ENCODE measurements at regions not wholly inside any gene's neighbourhood (a gene's known extent, or its start where the extent isn't known, plus 50 kb on each side); places are given as distances from the start of the nearest gene placed in this dataset.

- Histone ChIP-seq H3K79me2 (ENCODE audit: low read length) (no peaks in the 10 kb centered on the region), H3K27ac (ENCODE audit: low read length) (no peak overlapping the region), H3K4me3 (ENCODE audit: low read length) (no peak overlapping the region), H3K9me3 (replicated peaks; ENCODE audit: insufficient read depth, low read length) (no peaks in the 10 kb centered on the region), H2AFZ (ENCODE audit: low read length) (no peak overlapping the region), H3K4me2 (ENCODE audit: low read depth, low read length) (no peak overlapping the region), H4K20me1 (ENCODE audit: insufficient read depth, low read length) (no peaks in the 10 kb centered on the region), H3K4me1 (ENCODE audit: low read length) (no peaks in the 10 kb centered on the region), H3K27me3 (replicated peaks; ENCODE audit: insufficient read depth, low read length) (no peaks in the 10 kb centered on the region), H3K9me2 (replicated peaks; ENCODE audit: insufficient read depth, low read length) (no peaks in the 10 kb centered on the region), H3K9ac (ENCODE audit: low read length) (no peak overlapping the region), H3F3A (ENCODE audit: insufficient read depth, low read length) (no peaks in the 10 kb centered on the region), H3K36me3 (replicated peaks; ENCODE audit: insufficient read depth, low read length) (no peaks in the 10 kb centered on the region)
- TF ChIP-seq EZH2phosphoT487 (IDR thresholded peaks at IDR 0.05; ENCODE audit: low read length) = no peak
- TF ChIP-seq CTCF (IDR thresholded peaks at IDR 0.05; ENCODE audit: low read length) = no peak
- no peak for TF ChIP-seq EZH2 (optimal IDR thresholded peaks at IDR 0.05; ENCODE audit: low read depth, low read length)
- no peak for DNase-seq
Observed at GRCh38 chr18:61216051-61216450, 117.2 kb upstream of the CDH20 start.

DNA sequence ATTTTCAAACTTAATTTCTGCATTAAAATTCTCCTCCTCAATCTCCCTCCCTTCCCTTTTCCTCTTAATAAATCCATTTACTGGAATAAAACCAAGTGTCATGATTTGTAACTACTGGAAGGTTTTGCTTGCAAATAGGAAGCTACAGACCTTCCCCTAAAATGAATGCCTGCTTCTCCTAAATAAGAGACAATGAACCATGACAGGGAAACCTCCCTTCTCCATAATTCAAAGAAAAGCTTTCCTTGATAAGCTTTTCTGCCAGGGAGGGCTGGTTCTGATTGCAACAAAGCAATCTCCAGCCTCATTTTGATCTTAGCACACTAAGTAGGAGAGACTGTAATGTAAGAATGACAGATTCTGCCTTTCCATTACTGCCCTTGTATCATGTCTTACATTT is 111.0 kb upstream of the CDH20 start:
- H3K9ac ChIP-seq (ENCODE audit: low read length) = no peak overlapping the region
- no peaks in the 10 kb centered on the region for H3K36me3 ChIP-seq (replicated peaks; ENCODE audit: insufficient read depth, low read length)
- no peaks in the 10 kb centered on the region for H3K79me2 ChIP-seq (ENCODE audit: low read length)
- H3K27ac ChIP-seq (ENCODE audit: low read length) = no peak overlapping the region
- TF ChIP-seq CTCF (IDR thresholded peaks at IDR 0.05; ENCODE audit: low read length) (no peak), EZH2 (optimal IDR thresholded peaks at IDR 0.05; ENCODE audit: low read depth, low read length) (no peak), EZH2phosphoT487 (IDR thresholded peaks at IDR 0.05; ENCODE audit: low read length) (no peak)
- H4K20me1 ChIP-seq (ENCODE audit: insufficient read depth, low read length) = no peaks in the 10 kb centered on the region
- H3K9me2 ChIP-seq (replicated peaks; ENCODE audit: insufficient read depth, low read length) = no peaks in the 10 kb centered on the region
- H3F3A ChIP-seq (ENCODE audit: insufficient read depth, low read length) = no peaks in the 10 kb centered on the region
- H3K9me3 ChIP-seq (replicated peaks; ENCODE audit: insufficient read depth, low read length) = no peaks in the 10 kb centered on the region
- H3K27me3 ChIP-seq (replicated peaks; ENCODE audit: insufficient read depth, low read length) = no peaks in the 10 kb centered on the region
- H2AFZ ChIP-seq (ENCODE audit: low read length) = no peak overlapping the region
- H3K4me3 ChIP-seq (ENCODE audit: low read length) = no peak overlapping the region
- no peak for DNase-seq
- H3K4me1 ChIP-seq (ENCODE audit: low read length) = no peaks in the 10 kb centered on the region
- H3K4me2 ChIP-seq (ENCODE audit: low read depth, low read length) = no peak overlapping the region

DNA sequence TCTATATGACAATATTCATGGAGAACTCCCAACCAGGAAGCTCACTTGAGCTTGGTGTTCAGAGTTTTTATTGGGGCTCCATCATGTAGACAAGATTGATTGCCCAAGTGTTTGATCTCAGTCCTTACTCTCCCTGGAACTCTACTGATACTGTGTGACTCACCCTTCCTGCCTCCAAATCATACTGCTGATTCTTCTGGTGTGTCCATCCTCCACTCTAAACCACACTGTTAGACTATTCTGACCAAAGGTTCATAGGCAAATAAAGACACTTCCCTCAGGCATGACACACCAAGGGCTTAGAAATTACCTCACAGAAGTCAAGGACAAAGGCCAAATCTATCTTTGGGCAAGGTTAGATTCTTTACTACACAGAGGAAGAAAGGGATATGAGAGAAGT is 107.9 kb upstream of the CDH20 start:
- H3K9ac ChIP-seq (ENCODE audit: low read length) = no peak overlapping the region
- H3K79me2 ChIP-seq (ENCODE audit: low read length) = no peaks in the 10 kb centered on the region
- no peaks in the 10 kb centered on the region for H4K20me1 ChIP-seq (ENCODE audit: insufficient read depth, low read length)
- H3K27me3 ChIP-seq (replicated peaks; ENCODE audit: insufficient read depth, low read length) = no peaks in the 10 kb centered on the region
- H3K4me3 ChIP-seq (ENCODE audit: low read length) = no peak overlapping the region
- TF ChIP-seq EZH2 (optimal IDR thresholded peaks at IDR 0.05; ENCODE audit: low read depth, low read length) = no peak
- no peak for TF ChIP-seq EZH2phosphoT487 (IDR thresholded peaks at IDR 0.05; ENCODE audit: low read length)
- TF ChIP-seq CTCF (IDR thresholded peaks at IDR 0.05; ENCODE audit: low read length) = no peak
- H3K9me2 ChIP-seq (replicated peaks; ENCODE audit: insufficient read depth, low read length) = no peaks in the 10 kb centered on the region
- H3K4me1 ChIP-seq (ENCODE audit: low read length) = no peaks in the 10 kb centered on the region
- DNase-seq = no peak
- no peak overlapping the region for H3K27ac ChIP-seq (ENCODE audit: low read length)
- H3F3A ChIP-seq (ENCODE audit: insufficient read depth, low read length) = no peaks in the 10 kb centered on the region
- no peaks in the 10 kb centered on the region for H3K9me3 ChIP-seq (replicated peaks; ENCODE audit: insufficient read depth, low read length)
- H2AFZ ChIP-seq (ENCODE audit: low read length) = no peak overlapping the region
- no peaks in the 10 kb centered on the region for H3K36me3 ChIP-seq (replicated peaks; ENCODE audit: insufficient read depth, low read length)
- H3K4me2 ChIP-seq (ENCODE audit: low read depth, low read length) = no peak overlapping the region
